Activated CD8-positive, alpha-beta memory T cell treated with anti-CD3 and anti-CD28 coated beads for 48 hours (primary cell): ENCODE measurements at regions not wholly inside any gene's neighbourhood (a gene's known extent, or its start where the extent isn't known, plus 50 kb on each side); places are given as distances from the start of the nearest gene placed in this dataset.

Experiments
- DNase-seq, 3 experiments: peaks; one replicate each; pipeline ENCODE4 v3.0.0-alpha.2; 2020; ENCODE audit warnings: low read depth in 2 of 3, low spot score in 2 of 3

GRCh38 chr2:3000968-3001367, 376.6 kb downstream of the EIPR1 start:
- no peak for DNase-seq

GRCh38 chr2:3000125-3000524, 377.5 kb downstream of the EIPR1 start:
- no peak for DNase-seq

GRCh38 chr2:2998971-2999370, 378.6 kb downstream of the EIPR1 start:
- DNase-seq: no peak

- no peak for DNase-seq
These were observed 384.4 kb downstream of the EIPR1 start for GRCh38 chr2:2993172-2993692.

GRCh38 chr2:2992634-2993033, 385.0 kb downstream of the EIPR1 start:
- no peak for DNase-seq

- no peak for DNase-seq
These were observed 392.6 kb downstream of the EIPR1 start for GRCh38 chr2:2985020-2985419.

- no peak for DNase-seq
These were observed 396.6 kb downstream of the EIPR1 start for GRCh38 chr2:2981000-2981399.

- DNase-seq: no peak
These were observed 402.6 kb downstream of the EIPR1 start for GRCh38 chr2:2974982-2975381.

GRCh38 chr2:2960441-2961133, 417.0 kb downstream of the EIPR1 start:
- DNase-seq: no peak

- DNase-seq: no peak
These were observed 427.1 kb downstream of the EIPR1 start for GRCh38 chr2:2950403-2950952.

- no peak for DNase-seq
These were observed 430.2 kb downstream of the EIPR1 start for GRCh38 chr2:2947406-2947805.

- no peak for DNase-seq
These were observed 434.7 kb downstream of the EIPR1 start for GRCh38 chr2:2942906-2943305.

- DNase-seq: no peak
These were observed 435.4 kb downstream of the EIPR1 start for GRCh38 chr2:2942225-2942624.

GRCh38 chr2:2941205-2941604, 436.4 kb downstream of the EIPR1 start:
- no peak for DNase-seq

GRCh38 chr2:2940702-2941101, 436.9 kb downstream of the EIPR1 start:
- no peak for DNase-seq

GRCh38 chr2:2940061-2940460, 437.6 kb downstream of the EIPR1 start:
- no peak for DNase-seq

GRCh38 chr2:2939078-2939795, 438.4 kb downstream of the EIPR1 start:
- DNase-seq: no peak

- no peak for DNase-seq
These were observed 439.1 kb downstream of the EIPR1 start for GRCh38 chr2:2938481-2938880.

GRCh38 chr2:2935445-2936149, 442.0 kb downstream of the EIPR1 start:
- DNase-seq: no peak

- no peak for DNase-seq
These were observed 444.2 kb downstream of the EIPR1 start for GRCh38 chr2:2933426-2933825.

GRCh38 chr2:2932692-2933305, 444.8 kb downstream of the EIPR1 start:
- DNase-seq: no peak
